HG03139 (cell line): ENCODE measurements at regions not wholly inside any gene's neighbourhood (a gene's known extent, or its start where the extent isn't known, plus 50 kb on each side); places are given as distances from the start of the nearest gene placed in this dataset.
"Not testable (repeated sequence)": the region's sequence is repeated elsewhere in the genome, so short reads cannot be mapped to it uniquely, and the experiment has no call there.

ENCODE experiments used
- ATAC-seq: cut with Tn5 transposase; IDR thresholded peaks from one replicate; pipeline ENCODE4 v1.9.1; 2021; ENCODE audit not compliant: unreplicated experiment

- ATAC-seq: no peak
These were observed 63.8 kb upstream of the CHORDC1 start for GRCh38 chr11:90286640-90287039.

GRCh38 chr11:90284171-90284570, 61.3 kb upstream of the CHORDC1 start:
- ATAC-seq: no peak

GRCh38 chr11:90282551-90283071, 59.8 kb upstream of the CHORDC1 start:
- ATAC-seq: not testable (repeated sequence)

- no peak for ATAC-seq
These were observed 51.5 kb upstream of the CHORDC1 start for GRCh38 chr11:90274362-90274761.
